ENCODE measurements at regions not wholly inside any gene's neighbourhood (a gene's known extent, or its start where the extent isn't known, plus 50 kb on each side); places are given as distances from the start of the nearest gene placed in this dataset.
"Not testable (repeated sequence)": the region's sequence is repeated elsewhere in the genome, so short reads cannot be mapped to it uniquely, and the experiment has no call there.

DNA sequence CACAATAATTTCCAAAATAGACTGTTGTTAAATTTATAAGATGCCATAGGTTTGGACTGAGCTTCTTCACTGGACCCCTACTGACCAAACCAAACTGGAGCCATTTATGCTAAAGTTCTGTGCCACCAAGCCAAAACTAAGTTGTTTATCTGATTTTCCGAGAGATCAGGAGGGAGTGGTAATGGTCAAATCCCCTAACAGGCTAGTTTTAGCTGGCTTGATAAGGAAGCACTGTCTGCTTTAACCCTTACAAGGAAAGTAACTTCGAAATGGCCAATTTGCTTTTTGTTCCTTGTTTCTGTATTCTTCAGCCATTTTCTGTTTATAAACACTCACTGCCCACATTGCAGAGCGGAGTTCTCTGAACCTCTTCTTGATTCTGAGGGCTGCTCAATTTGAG, 246.8 kb upstream of the TUT7 start:
- DNase-seq: no peak

DNA sequence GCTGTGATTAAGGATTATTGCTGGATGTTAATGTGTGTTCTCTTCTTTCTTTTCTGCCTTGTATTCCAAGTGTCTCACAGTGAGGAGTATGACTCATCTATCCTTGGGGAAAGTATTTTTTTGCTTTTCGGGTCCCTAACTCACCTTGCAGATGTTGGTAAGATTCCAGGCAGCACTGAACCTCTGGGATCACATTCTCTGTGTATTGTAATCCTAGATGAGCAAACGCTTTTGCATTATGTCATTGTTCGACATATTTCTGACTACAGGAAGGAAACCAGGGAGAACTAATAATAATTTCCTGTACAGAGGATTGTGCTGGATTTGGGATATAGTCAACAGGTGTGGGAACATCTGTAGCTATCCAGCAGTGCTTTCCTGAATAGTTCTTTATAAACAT, 246.1 kb upstream of the TUT7 start:
- DNase-seq: no peak

DNA sequence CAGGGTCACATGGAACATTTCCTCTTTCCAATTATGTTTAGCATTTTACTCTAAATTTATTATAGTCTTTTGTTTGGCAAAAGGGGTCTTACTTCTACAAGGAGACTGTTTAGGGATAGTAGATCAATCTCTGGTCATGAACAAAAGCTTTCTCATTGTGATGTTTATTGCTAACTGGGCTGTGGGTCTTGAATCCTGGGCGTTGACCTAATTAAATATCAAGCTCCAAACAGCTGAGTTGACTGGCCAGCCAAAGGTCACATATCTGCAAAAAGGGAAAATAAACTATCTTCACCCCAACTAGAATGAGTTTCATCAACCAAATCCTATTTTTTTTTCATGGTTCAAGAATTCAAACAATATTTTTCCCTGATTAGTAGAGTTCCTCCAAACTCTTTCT, 245.4 kb upstream of the TUT7 start:
- DNase-seq: no peak

DNA sequence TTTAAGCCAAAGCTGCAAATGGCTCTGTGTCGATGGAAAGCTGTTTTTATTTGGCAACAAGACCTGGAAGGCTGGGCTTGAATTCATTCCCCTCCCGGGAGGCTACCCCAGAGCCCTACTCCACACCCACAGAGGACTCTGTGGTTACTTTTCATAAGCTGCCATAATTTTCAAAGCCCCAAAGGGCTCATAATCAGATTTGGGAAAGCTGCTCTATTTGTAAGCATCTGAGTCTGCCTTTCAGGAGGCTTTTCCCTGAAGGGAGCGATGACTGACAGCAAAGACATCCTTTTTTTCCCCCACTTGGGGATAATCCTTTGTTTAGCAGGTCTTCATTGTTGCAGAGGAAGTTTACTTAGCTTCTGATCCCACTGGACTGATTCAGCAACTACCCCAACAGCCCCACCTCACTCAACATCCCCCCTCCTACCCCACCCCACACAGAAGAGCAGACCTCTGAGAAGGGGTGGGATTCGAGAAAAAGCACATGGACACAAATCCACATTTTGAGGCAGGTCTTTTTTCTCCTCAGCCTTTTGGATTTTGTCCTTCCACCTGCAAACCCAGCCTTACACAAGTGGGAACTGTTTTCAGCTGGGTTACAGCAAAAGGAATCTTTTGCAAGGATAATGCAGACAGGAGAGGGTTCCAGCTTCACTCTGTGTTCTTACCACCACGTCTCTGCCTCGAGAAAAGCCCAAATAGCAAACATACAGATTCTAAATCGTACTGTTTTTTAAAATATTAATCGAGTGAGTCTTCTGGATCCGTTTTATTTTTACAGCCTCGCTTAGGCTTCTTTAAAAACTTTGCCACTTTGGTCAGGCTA, 244.4 kb upstream of the TUT7 start:
- no peak for DNase-seq

DNA sequence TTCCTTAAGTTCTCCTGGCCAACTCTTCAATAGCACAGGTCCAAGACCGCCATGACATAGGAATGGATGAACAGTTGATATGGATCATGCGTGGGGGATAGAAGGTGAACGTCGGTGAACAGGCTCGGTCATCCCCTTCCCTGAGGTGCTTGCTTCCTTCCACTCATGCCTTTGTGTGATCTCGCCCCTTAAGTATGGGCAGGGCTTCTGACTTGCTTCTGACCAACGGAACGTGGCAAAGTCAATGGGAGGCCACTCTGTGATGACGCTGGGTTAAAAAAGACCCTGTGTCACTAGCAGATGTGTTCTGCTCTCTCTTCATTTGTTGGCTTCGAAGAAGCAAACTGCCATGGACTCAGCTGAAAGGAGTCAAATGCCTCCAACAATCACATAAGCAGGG, 240.5 kb upstream of the TUT7 start:
- no peak for DNase-seq

DNA sequence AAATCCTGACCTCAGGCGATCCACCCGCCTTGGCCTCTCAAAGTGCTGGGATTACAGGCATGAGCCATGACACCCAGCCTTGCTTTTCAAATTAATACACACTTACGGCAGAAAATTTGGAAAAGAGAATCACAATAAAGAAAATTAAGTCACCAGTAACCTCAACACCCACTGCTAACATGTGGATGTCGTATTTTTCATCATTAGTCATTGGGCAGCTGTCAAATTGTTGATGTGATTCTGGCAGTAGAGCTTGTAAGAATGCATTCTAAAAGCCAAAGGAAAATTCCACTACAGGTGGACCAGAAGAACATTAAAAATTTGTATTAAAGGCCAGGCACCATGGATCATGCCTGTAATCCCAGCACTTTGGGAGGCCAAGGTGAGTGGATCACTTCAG, 237.3 kb upstream of the TUT7 start:
- no peak for DNase-seq

DNA sequence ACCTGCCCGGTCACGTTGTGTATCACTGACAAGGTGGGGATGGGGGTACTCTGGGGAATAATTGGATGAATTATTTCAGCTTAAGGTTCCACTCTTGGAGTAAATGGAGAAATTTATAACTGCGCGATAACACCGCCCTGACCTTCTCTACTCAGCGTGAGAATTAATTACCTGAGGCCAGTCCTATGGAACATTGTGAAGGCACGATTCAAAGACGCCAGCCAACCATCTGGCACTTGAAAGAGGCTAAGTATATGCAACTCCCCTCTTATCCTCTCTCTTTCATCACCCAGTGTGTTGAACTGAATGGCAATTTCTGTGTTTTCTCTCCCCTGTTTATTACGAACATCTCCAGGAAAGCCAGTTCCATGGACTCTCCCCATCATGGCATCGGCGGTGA, 235.5 kb upstream of the TUT7 start:
- no peak for DNase-seq

DNA sequence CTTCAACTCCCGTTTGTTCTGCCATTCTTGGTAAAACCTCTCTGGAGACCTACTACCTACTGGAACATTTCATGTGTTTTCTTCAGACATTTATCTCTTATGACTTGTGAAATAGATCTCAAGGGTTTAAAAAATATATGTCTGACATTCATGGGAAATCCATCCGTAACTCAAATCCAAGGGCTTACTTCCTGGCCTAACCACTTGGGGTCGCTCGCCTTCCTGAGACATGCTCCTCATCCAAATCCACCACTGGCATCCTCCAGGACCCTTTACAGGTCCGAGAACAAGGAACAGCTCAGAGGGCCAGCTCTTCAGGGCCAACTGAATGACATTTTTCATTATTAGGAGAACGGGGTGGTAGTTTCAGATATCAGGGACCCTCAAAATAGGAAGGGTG, 235.1 kb upstream of the TUT7 start:
- no peak for DNase-seq

DNA sequence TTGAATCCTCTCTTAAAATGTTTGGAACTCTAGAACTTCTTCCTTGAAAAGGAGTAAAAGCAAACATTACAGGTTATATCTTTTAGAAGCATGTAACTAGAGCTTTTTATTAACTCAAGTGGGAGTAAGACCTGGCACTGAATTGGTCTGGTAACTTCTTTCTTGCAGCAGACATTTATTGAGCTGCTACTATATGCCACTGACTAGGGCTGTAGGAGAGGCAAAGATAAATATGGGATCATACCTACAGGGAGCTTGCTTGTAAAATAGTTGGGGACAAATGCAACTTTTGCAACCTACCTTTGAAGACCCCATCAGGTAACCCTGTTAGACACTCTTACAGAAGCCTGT, 231.9 kb upstream of the TUT7 start:
- DNase-seq: no peak

DNA sequence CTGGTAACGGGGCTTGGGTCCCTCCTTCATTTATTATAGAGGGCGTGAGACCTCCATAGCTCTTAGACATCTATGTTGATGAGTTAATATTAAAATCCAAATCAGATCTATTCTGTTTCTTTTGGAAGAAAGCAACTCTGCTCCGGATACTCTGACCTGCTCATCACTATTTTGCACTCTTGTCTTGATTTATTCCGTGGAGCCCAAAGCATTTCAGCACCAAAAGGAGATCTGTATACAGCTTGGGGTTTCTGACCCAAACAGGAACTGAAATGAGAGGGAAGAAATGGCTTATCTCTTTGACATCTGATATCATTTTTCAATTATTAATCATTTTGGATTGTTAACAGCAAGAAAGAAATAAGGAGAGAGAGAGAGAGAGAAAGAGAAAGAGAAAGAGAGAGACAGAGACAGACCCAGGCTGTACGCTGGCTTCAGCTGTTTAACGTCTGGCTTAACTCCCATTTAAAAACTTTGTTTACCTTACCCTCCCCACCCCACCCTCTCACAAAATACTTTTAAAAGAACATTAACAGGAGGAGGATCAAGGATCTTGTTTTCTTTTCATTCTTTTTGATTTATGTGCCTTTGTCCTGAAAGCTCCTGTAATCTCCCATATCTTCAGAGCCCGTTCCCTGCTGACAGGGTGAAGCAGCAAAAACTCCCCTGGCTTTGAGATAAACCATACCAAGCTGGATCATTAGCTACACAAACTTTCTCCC, 231.4 kb upstream of the TUT7 start:
- DNase-seq: no peak

DNA sequence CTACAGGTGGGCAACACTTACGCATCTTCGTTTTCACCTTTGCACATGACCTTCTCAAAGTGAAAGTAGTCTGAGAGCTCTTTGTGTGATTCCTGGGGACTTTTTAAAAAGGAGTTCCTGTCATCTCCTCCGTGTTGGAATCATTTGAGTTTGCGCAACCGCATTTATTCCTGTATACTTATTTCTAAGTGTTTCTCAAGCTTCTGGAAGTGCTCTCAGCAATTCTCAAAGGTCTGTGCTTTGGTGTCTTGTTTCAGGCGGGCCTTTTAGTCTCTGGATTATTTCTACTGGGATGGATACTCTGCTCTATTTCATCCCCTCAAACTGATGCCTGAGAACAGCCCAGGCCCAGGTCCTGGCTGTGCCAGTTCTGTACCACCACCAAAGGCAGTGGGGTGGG, 226.5 kb upstream of the TUT7 start:
- DNase-seq: no peak

DNA sequence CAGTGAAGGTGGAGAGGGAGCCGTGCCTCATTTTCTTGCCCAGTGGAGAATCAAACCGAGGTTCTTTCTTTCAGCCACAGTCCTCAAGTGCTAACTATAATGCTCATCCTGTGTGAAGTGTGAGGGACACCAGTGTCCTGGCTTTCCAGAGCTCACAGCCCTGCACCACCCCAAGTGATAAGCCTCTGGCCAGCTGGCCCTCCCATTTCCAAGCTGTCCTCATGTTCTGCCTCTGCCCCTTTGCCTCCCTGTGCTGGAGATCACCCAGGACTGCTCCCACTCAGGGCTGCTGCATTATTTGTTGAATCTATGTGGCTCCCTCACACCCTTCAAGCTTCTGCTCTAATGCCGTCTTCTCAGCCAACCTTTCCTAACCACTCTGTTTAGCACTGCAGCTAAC, 224.5 kb upstream of the TUT7 start:
- DNase-seq: no peak

DNA sequence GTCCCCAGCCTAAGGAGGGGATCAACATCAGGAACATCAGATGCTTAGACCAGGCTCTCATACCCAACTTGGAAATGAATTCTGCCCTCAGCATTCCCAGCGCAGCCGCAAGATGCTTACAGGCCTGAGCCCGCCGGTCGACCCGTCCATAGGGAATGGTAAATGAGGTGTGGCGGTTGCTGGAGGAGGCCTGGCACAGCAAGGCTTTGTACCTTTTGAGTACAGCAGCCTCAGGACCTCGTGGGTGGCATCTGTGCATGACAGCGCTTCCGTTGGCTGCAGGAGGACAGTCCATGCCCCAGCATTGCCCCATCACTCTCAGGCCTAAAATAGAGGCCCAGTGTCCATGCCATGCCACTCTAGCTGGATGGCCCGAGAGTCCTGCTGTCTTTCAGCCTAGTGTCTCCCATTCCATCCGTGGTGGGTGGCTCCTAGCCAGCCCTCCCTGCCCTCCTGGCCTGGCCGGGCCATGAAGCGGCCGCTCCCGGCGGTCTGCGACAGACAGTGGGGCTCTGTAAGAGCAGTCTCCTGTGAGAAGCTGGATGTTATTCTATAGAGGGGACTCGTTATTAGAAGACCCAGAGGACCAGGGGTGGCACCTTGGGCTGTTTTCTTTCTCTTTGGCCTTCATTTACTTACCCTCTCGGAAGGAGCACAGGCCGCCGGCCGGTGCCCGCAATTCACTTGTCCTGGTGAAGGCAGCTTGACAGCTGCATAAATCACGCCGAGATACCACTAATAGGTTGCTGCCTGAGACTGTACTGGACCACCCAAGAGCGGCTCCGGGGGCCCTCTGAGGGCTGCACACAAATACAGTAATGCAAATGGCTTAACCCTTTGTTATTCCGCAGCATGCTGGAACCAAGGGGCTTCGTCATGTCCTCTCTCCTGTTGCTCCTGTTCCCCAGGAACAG, 223.5 kb upstream of the TUT7 start:
- no peak for DNase-seq

DNA sequence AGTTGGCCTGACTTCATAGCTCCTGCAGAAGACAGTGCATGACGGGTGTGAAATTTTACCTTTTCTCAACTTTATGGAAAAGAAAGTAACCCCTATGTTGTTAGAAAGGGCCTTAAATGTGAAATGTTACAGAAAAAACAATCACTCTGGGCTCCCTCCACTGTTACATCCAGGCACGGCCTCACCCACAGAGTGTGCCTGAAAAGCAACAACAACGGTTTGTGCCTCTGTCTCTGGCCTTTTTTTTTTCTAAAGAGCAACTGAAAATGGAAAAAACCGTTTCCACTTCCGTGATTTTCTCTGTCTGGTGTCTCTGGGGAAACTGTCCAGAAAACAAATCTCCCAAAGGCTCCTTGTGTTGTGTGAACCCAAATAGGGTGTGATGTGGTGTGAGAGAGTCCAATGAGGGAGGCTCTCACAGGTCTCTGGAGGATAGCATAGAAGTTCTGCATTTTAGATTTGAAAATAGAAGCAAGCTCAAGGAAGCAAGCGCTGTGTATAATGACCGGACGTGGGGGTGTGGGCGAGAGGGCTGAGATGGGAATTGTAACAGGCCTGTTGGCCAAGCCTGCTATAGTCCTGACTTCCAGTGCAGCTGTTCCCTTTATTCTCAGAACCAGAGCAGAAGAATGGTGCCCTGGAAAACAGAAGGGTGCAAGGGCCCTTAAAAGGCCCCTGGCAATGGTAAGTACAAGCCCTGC, 221.8 kb upstream of the TUT7 start:
- no peak for DNase-seq

DNA sequence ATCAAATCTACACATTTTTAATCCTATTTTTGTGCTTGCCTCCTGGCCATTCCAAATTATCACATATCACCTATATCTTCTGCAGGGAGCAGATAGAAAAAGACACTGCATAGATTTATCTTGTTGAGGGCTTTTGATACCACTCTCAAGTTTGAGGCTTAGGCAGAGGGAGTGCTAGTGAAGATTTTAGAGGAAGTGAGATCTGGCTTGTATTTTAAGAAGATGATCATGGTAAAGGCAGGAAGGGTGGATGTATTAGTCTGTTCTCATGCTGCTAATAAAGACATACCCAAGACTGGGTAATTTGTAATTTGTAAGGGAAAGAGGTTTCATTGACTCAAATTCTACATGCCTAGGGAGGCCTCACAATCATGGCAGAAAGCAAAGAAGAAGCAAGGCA, 220.9 kb upstream of the TUT7 start:
- no peak for DNase-seq

DNA sequence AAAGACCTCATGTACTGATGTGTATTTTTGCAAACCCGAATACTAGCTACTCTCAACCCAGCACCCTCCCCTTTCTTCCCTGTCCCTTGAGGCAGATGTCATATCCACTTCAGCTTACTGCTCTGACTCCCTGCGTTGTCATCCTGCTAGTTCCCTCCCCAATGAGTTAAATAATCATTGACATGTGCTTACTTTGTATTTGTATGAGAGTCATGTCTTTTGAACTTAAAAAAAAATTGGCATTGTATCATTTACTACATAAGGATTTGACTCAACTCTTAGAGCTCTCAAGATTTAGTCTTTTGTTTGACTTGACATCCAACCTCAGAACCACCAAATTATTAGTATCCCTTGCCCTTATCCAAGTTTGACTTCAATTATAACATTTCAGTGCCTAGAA, 219.7 kb upstream of the TUT7 start:
- DNase-seq: no peak

DNA sequence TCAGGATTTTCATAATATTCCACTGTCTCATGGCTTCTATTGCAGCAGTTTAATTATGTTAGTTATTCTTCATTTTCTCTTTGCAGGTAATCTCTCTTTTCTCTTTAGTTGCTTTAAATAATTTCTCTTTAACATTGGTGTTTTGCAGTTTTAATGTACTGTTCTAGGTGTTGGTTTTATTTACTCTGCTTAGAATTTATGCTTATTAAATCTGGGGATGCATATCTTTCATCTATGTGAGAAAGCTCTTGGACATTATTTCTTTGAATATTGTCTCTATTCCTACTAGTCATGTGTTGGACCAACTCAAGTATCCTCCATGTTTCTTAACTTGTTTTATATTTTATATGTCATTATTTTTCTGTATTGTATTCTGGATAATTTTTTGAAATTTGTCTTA, 218.7 kb upstream of the TUT7 start:
- DNase-seq: no peak

DNA sequence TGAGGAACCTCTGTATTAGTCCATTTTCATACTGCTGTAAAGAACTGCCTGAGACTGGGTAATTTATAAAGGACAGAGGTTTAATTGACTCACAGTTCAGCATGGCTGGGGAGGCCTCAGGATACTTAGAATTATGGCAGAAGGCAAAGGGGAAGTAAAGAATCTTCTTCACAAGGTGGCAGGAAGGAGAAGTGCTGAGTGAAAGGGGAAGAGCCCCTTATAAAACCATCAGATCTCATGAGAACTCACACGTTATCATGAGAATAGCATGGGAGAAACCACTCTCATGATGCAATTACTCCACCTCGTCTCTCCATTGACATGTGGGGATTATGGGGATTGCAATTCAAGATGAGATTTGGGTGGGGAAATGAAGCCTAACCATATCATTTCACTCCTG, 211.4 kb upstream of the TUT7 start:
- not testable (repeated sequence) for DNase-seq

DNA sequence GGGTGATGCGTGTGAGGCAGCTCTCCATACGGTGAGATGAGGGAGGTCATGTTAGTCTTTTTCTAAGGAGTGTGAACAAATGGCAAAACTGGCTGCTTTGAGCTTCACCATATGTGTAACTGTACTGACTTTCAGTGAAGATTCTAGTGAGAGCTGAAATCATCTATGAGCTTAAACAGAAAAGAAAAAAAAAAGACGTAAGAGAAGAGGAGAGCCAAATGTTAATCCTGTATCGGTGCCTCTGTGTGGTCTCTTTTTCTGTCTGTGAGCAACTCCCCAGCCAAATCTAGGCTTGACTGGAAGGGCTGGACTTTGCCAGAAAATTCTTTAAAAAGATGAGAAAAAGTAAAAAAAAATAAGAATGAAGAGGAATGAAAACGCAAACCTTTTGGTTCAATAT, 209.7 kb upstream of the TUT7 start:
- DNase-seq: no peak

DNA sequence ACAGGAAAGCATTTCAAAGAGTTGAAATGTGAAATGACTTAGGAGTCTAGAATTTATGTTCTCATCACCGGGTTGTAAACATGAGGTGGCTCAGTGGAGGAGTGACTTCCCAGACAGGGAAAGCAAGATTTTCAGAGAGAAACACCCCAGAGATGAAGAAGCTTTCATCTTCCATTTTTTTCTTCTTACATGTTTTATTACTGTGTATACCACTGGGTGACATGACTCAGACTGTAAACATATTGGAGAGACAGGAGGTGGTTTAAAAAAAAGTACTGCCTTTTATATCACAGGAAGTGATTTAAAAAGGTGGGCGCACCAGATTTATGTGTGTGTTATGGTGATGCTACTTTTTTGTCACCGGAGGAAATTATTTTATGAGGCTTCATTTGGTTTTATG, 209.1 kb upstream of the TUT7 start:
- DNase-seq: no peak

DNA sequence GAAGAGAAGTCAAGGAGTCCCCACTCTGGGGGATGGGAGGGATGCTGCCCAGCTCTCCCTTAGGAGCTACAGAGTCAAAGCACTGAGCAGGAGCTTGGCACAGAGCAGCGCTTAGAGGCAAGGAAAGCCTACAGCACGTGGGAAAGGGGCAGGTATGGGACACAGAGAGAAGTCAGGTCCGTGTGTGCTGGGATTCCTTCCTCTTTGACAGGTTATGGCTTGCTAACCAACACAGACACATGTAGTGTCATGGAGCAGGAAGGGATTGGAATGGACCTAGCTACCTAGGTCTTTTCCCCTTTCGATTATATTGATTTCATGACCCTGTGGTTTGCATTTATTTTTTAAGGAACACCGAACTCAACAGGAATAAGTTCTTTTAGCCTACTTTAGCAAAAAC, 208.5 kb upstream of the TUT7 start:
- no peak for DNase-seq

DNA sequence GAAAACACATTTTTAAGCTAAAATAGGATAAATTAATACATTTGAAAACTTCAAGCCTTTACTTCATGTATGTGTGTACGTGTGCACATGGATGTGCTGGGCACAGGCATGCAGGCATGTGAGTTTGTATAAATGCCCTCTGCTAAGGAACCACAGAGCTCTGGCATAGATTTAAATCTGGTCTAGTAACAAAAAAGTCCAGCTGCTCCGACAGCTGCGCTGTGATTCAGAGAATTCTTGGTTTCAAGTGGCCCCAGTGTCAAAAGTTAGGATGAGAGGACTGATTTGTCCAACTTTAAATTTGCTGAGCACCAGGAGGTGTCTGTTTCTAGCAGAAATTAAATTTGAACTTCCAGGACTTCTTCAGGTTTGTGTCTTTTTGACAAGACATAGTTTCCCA, 203.7 kb upstream of the TUT7 start:
- DNase-seq: no peak
